Lower lobe of right lung (tissue), 2 donors: ENCODE measurements at regions not wholly inside any gene's neighbourhood (a gene's known extent, or its start where the extent isn't known, plus 50 kb on each side); places are given as distances from the start of the nearest gene placed in this dataset.
A peak's percentile ranks its signal among the peaks of the same experiment; 100 is the strongest.

Experiments used
- ATAC-seq, 2 donors: fragments of 200-7000 bp; cut with Tn5 transposase; one replicate each; pipeline ENCODE4 v1.9.1; 2020 to 2022; ENCODE audit warnings: mild to moderate bottlenecking in 2 of 2, moderate library complexity in 2 of 2
- DNase-seq: peaks from one replicate; pipeline ENCODE4 v3.0.0-alpha.2; 2020
- H3K27ac ChIP-seq: fragments of 200-600 bp; one replicate; pipeline ENCODE4 v1.8.0; 2022
- H3K27me3 ChIP-seq: fragments of 200-600 bp; one replicate; pipeline ENCODE4 v1.8.0; 2022; ENCODE audit warnings: low read depth
- H3K36me3 ChIP-seq: fragments of 200-600 bp; one replicate; pipeline ENCODE4 v1.8.0; 2022; ENCODE audit warnings: mild to moderate bottlenecking
- H3K4me1 ChIP-seq: fragments of 200-600 bp; one replicate; pipeline ENCODE4 v1.8.0; 2022
- H3K4me3 ChIP-seq: fragments of 200-600 bp; one replicate; pipeline ENCODE4 v1.8.0; 2022; ENCODE audit warnings: mild to moderate bottlenecking
- H3K9me3 ChIP-seq: fragments of 200-600 bp; one replicate; pipeline ENCODE4 v1.8.0; 2022
- intact Hi-C: fragments of 100-400 bp; cut with DNase I; formaldehyde crosslinking; loops from one replicate; pipeline ENCODE4 v1.11.0; 2022
- TF ChIP-seq, protein P1 (sequence below): fragments of 200-600 bp; IDR thresholded peaks from one replicate; pipeline ENCODE4 v1.8.0; 2022; ENCODE audit warnings: antibody characterized with exemption, mild to moderate bottlenecking
- donor health status: DM: no; HTN: yes; CAD: no; lungs with severe emphysema.

DNA sequence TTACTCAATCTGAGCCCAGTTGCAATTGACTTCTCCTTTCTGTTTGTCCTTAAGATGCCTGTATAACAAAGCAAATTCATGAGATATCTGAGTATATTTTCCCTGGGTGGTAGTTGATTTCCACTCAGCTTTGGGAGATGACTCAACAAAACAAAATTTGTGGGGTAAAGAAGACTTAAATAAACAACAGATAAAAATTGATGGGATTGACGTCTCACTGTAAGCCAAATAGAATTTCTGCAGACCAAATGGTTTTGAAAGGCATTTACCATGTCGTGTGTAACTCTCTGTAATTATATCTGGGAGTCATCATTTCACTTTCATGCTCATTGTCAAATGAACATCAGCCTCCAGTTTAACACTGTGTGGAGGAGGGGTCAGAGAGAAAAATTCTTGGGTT, 255.4 kb upstream of the MYO3A start:
- Histone ChIP-seq H3K9me3 (no peaks in the 10 kb centered on the region), H3K27ac (no peak overlapping the region)
- DNase-seq = no peak

DNA sequence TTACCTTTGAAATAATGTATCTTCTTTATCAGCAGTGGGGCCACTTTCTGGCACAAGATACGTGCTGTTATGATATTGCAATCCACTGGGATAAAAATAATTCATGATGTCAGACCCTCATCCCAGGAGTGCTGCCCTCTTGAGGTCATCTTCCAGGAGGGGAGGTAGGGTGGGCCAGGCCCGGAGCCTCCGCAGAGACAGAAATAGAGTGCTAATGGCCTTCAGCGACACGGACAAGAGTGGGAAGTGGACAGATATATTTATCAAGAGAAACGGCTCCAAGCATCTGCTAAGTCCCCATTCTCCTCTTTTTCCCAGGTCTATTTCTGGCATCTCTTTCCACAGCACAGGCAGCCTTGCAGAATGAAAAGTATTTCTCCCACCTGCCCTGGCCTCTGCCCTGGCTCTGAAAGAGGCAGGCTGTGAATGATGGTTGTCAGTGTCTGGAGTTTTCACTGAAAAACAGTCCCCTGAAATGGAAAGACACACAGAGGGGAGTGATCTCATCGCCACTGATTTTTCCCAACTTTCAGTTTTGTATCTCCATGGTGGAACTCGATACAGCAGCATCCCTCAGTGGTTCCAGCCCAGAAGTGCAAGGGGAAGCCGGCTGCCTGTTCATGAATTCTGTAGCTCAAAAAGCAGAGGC, 251.7 kb upstream of the MYO3A start:
- H3K9me3 ChIP-seq = no peaks in the 10 kb centered on the region
- H3K4me1 ChIP-seq = no peaks in the 10 kb centered on the region
- intact Hi-C loops = no loop called here
- ATAC-seq (peak in 1 of 2 donors; percentile 60), DNase-seq (no peak)
- no peaks in the 10 kb centered on the region for H3K27me3 ChIP-seq
- H3K36me3 ChIP-seq = no peaks in the 10 kb centered on the region
- TF ChIP-seq, protein P1, sequence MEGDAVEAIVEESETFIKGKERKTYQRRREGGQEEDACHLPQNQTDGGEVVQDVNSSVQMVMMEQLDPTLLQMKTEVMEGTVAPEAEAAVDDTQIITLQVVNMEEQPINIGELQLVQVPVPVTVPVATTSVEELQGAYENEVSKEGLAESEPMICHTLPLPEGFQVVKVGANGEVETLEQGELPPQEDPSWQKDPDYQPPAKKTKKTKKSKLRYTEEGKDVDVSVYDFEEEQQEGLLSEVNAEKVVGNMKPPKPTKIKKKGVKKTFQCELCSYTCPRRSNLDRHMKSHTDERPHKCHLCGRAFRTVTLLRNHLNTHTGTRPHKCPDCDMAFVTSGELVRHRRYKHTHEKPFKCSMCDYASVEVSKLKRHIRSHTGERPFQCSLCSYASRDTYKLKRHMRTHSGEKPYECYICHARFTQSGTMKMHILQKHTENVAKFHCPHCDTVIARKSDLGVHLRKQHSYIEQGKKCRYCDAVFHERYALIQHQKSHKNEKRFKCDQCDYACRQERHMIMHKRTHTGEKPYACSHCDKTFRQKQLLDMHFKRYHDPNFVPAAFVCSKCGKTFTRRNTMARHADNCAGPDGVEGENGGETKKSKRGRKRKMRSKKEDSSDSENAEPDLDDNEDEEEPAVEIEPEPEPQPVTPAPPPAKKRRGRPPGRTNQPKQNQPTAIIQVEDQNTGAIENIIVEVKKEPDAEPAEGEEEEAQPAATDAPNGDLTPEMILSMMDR = peak; percentile 18
- H3K27ac ChIP-seq = no peak overlapping the region
- peak overlapping the region; percentile 28 for H3K4me3 ChIP-seq

More for the DNA sequence above, 255.4 kb upstream of the MYO3A start:
- no peaks in the 10 kb centered on the region for H3K27me3 ChIP-seq
- H3K4me1 ChIP-seq = no peaks in the 10 kb centered on the region
- ATAC-seq = no peak
- H3K36me3 ChIP-seq = no peaks in the 10 kb centered on the region
- intact Hi-C loops = no loop called here
- H3K4me3 ChIP-seq = no peak overlapping the region
- TF ChIP-seq, protein P1 = no peak

- intact Hi-C loops = no loop called here
- Histone ChIP-seq H3K36me3 (no peaks in the 10 kb centered on the region), H3K27ac (no peak overlapping the region), H3K9me3 (no peaks in the 10 kb centered on the region), H3K4me3 (no peak overlapping the region), H3K4me1 (no peaks in the 10 kb centered on the region), H3K27me3 (no peaks in the 10 kb centered on the region)
- TF ChIP-seq, protein P1 = no peak
- ATAC-seq (no peak), DNase-seq (no peak)
These were observed 250.7 kb upstream of the MYO3A start for GRCh38 chr10:25683344-25683743.

GRCh38 chr10:25687521-25687920, 246.5 kb upstream of the MYO3A start:
- TF ChIP-seq, protein P1 = no peak
- no peaks in the 10 kb centered on the region for H3K27me3 ChIP-seq
- H3K4me3 ChIP-seq = no peak overlapping the region
- intact Hi-C loops = no loop called here
- ATAC-seq (no peak), DNase-seq (no peak)
- no peak overlapping the region for H3K27ac ChIP-seq
- H3K9me3 ChIP-seq = no peaks in the 10 kb centered on the region
- H3K36me3 ChIP-seq = no peaks in the 10 kb centered on the region
- no peaks in the 10 kb centered on the region for H3K4me1 ChIP-seq

DNA sequence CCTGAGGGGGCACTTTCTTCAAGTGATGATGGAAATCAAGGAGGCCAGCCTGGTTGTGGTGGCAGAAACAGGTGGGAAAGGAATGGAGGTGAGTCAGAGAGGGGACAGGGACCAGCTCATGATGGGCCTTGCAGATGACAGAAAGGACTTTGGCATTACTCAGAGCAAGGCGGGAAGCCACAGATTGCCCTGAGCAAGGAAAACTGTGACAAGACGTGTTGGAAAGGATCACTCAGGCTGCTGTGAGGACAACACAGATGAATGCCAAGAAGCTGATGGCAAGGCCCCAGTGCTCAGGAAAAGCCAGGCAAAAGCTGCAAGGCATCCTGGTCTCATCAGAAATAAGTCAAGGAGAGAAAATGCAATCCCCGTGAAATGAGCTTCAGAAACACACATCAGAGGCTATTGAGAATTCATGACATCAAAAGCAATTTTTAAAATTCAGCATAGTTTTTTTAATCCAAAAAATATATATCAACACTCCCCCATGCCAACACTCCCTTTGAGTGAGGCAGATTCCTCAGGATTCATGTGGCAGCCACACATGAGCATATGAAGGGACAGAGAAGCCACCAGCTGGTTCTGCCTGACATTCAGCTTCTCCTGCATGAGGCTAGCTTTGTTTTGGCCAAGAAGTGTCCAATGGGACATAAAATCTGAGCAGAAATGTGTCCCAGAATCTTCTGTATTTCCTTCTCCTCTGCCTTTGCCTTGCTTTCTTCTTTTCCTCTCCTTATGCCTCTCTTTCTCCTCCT, 244.5 kb upstream of the MYO3A start:
- H3K27ac ChIP-seq = no peak overlapping the region
- ATAC-seq = no peak
- no peak for DNase-seq
- no peaks in the 10 kb centered on the region for H3K36me3 ChIP-seq
- no peak overlapping the region for H3K4me3 ChIP-seq
- intact Hi-C loops = no loop called here
- TF ChIP-seq, protein P1 = no peak
- H3K9me3 ChIP-seq = no peaks in the 10 kb centered on the region
- H3K27me3 ChIP-seq = no peaks in the 10 kb centered on the region
- H3K4me1 ChIP-seq = no peaks in the 10 kb centered on the region
